ENCODE measurements at regions not wholly inside any gene's neighbourhood (a gene's known extent, or its start where the extent isn't known, plus 50 kb on each side); places are given as distances from the start of the nearest gene placed in this dataset.
"Not testable (repeated sequence)": the region's sequence is repeated elsewhere in the genome, so short reads cannot be mapped to it uniquely, and the experiment has no call there.

DNA sequence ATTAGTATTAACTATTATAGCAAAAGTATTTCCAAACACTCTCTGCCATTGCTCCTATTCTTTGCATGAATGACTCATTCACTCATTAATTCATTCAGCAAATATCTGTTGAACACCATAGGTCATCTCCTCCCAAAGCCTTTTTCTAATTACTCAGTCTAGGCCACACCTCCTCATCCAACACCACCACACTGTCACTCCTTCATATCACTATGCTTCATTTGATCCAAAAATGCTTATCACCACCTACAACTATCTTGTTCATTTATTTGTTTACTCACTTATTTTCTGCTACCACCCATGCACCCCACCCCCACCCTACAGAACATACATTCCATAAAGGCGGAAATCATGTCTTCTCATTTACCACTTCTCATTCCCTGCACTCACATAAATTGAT, 94.4 kb upstream of the TNFSF4 start:
- no peak for DNase-seq

DNA sequence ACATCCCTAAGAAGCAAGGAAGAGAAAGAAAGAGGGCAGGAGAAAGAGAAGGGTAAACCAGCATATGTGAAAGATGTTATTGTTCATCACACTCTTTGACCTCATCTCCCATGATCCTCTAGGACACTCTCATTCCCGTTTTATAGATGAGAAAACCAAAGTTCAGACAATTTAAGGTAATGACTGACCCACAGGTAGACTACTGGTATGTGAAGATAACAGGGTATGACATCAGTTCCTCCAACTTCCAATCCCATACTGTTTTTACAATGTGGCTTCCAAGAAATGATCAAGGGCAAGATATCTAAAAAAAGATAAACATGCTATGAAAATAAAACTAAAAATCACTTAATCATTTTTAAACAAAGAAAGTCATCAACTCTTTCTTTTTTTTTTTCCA, 95.2 kb upstream of the TNFSF4 start:
- no peak for DNase-seq

DNA sequence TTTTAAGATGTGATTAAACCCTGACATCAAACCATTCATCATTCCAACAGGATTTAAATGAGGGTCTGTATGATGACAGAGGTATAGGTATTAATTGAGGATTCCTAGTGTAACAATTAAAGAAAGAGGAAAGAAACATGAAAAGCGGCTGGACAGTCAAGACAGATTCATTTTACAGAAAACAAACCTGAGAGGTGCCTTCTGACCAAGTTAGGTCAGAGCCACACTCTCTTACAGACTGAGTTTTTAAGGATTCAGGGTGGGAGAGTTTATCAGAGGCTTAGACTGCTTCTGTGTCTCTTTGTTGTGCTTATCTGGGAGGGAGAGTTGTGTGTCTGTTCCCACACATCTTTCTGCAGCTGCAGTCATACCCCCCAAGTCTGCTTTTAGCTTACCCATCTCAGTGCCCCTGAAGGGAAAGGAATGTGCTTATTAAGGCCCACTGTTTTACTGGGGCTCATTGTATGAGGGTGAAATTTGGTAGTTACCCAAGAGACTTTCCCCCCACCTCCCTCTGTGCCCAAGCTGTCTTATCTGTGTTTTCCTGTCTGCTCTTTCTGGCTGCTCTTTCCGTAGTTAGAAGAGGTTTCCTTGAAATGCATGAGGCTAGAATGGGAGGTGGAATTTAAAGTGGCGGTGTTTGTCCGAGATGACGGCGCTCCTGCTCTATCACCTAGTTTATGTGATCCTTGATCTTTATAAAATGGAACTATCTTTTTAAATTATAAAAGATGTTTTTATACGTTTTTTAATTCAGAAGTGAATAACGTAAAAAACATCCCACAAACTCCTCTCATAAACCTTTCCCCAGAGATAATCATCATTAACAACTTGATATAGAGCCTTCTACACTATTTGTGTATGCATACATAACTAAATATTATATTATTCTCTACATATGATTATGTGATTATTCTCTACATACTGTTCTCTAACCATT, 96.0 kb upstream of the TNFSF4 start:
- no peak for DNase-seq

DNA sequence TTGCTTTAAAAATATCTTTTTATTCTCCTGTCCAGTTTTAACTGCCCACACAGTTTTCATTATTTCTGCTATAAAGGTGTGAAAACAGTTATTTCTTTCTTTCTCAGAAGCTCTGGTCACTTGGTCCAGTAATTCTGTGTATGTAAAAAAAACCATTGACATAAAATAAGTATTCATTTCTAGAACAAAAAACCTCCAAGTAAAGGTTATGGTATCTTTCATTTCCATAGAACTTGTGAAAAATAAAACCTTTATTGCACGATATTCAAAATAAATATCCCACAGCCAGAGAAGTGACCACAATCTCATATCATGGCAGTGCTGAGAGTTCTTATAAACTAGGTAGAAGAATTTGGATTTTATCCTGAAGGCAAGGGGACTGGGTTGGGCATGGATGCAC, 96.9 kb upstream of the TNFSF4 start:
- DNase-seq: no peak

DNA sequence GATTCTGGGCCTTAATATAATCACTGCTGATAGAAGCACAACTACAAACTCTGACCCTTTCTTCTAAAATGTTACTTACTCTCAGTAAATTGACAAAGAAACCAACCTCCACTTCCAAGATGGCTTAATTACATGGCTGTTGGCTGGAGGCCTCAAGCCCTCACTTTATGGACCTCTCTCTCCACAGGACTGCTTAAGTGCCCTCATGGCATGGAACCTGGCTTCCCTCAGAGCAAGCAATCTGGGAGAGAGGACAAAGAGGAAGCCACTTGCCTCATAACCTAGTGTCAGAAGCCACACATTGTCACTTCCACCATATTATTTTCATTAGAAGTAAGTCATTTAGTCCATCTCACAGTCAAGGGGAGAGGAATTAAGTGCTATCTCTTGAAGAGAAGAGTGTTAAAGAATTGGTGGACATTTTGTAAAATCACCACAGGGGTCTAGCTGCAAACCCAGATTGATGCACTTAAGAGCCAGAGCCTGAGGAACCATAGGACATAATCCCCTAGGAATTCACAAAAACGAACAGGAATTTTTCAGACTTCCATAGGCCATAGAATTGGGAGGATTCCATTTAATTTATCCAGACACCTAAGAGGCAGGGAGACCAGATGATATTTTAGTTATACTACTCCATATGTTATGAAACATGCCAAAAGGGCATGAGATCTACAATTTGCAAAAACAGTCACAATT, 97.5 kb upstream of the TNFSF4 start:
- no peak for DNase-seq

DNA sequence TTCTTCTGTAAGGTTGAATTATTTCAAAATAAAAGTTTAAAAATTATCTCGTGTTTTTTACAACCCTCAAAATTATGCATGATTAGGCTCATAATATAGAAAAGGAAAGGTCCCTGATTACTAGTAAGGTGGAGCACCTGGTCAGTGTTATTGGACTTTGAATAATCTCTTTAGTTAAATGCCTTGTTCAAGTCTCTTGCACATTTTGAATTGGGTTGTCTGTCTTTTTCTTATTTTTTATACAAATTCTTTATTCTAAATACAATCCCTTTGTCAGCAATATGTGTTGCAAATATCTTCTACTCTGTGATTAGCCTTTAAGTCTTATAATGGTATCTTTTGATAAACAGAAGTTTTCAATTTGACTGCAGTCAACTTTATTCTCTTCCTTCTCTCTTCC, 100.7 kb upstream of the TNFSF4 start:
- no peak for DNase-seq

DNA sequence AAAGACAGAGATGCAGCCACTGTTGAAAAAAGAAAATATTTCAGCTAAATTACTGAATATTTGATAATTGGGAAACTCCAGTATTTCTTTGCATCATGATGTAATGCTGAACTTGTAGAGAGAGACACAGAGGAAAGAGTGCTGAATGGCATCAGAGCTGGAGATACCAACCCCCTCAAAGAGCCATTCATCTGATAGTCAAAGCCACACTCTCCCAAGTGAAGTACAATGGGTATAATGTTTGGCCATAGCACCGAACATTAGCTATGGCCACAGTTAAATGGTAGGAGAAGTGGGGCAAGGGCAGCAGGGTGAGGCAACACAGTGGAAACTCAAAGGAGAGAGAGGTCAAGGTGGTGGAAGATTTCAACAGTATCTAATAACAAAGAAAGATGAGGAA, 107.5 kb upstream of the TNFSF4 start:
- DNase-seq: no peak

DNA sequence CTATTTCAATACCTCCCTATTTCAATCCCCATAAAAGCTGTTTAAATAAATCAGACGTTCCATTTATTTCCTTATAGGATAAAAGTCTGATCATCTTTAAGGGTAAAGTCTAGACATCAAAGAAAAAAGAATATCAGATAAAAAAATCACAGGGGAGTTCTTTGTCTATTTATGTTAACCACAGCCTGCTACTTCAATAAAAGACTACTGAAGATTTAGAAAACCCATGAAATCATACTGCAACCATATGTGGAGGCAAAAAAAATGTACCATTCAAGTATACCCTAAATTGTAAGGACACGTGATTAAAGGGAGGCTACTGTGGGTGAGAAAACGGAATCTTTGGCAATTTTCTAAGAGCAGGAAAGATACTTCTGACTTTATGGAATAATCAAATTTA, 108.2 kb upstream of the TNFSF4 start:
- no peak for DNase-seq

DNA sequence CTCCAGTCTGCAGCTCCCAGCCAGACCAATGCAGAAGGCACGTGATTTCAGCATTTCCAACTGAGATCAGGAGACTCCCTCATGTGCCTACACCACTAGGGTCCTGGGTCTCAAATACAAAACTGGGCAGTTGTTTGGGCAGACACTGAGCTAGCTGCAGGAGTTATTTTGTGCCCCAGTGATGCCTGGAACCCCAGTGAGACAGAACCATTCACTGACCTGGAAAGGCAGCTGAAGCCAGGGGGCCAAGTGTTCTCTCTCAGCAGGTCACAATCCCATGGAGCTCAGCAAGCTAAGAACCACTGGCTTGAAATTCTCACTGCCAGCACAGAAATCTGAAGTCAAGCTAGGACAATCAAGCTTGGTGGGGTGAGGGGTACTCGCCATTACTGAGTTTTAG, 111.7 kb upstream of the TNFSF4 start:
- DNase-seq: no peak

DNA sequence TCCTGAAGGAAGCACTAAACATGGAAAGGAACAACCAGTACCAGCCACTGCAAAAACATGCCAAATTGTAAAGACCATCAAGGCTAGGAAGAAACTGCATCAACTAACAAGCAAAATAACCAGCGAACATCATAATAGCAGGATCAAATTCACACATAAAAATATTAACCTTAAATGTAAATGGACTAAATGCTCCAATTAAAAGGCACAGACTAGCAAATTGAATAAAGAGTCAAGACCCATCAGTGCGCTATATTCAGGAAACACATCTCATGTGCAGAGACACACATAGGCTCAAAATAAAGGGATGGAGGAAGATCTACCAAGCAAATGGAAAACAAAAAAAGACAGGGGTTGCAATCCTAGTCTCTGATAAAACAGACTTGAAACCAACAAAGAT, 117.2 kb upstream of the TNFSF4 start:
- not testable (repeated sequence) for DNase-seq

DNA sequence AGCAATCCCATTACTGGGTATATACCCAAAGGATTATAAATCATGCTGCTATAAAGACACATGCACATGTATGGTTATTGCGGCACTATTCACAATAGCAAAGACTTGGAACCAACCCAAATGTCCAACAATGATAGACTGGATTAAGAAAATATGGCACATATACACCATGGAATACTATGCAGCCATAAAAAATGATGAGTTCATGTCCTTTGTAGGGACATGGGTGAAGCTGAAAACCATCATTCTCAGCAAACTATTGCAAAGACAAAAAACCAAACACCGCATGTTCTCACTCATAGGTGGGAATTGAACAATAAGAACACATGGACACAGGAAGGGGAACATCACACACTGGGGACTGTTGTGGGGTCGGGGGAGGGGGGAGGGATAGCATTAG, 120.9 kb upstream of the TNFSF4 start:
- not testable (repeated sequence) for DNase-seq

DNA sequence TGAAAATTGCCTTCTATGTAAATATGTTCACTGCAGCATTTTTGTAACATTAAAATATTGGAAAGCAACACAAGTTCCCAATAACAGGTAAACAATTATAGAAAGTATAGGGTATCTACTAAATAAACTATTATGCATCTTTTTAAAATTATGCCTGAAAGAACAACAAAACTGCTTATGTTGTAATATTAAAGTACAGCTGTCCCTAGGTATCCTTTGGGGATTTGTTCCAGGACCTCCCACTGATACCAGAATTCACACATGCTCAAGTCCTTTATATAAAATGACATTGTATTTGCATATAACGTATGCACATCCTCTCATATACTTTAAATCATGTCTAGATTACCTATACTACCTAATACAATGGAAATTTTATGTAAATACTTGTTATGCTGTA, 121.8 kb upstream of the TNFSF4 start:
- DNase-seq: no peak

DNA sequence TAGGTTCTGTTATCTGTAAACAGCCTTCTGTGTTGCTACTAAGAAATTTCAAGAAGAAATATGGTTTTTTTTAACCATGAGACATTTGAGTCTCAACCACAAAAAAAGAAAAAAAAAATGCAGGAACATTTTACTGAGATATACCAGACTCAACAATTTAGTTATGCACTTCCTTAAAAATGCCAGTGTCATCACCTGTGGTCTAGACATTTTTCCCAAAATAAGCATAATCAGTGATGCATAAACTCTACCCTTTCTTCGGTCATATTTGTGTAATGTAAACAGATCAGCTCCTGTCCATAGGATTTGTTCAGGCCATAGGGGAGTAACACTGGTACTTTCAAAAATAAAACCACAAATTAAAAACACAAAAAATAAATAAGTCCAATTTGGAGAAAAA, 122.6 kb upstream of the TNFSF4 start:
- no peak for DNase-seq

DNA sequence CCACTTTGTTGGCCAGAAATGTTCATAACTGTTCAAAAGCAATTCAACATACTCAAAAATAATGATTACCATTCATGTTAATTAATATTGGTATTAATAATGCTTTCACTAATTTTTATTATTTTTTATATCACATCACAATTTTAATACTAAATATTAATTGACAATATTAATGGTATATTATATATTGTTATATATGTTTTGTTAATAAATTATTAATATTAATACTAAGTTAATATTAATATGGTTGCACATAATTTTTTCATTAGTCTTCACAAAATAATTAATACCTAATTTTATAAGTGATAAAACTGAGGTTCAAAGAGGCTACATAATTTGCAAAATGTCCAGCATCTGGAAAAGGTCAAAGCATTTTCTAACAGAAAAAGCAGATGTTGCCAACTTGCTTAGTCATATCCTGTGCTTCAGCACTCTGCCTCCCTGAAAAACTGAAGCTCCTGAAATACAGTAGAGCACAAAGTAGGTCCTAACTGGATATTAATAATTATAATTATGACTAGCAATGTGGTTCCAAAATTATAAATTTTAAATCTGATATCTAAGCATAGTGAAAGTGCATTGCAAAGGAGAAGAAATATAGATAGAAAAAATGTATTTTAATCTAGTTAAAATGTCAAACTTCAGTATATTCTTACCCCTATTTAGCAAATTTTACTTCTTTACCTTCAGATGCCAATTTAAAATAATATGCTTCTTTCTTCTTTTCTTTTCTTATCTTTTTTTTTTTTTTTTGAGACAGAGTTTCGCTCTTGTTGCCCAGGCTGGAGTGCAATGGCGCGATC, 123.2 kb upstream of the TNFSF4 start:
- DNase-seq: no peak

DNA sequence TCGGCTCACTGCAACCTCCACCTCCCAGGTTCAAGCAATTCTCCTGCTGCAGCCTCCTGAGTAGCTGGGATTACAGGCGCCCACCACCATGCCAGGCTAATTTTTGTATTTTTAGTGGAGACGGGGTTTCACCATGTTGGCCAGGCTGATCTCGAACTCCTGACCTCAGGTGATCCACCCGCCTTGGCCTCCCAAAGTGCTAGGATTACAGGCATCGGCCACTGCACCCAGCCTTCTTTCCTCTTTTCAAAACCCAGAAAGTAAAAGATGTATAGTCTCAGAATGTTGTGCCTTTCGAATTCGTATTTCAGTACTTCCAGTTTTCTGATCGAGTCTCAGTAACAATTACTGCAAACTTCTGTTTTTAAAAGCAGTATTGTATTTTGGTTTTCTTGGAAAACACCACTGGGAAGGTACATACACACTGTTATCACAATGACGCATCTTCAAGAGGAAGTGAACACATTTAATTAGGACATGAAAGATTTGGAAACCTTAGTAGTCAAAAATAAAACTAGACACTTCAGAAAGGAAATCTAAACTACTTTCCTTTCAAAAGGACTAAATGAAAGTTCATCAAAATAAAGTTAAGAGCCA, 123.9 kb upstream of the TNFSF4 start:
- not testable (repeated sequence) for DNase-seq

DNA sequence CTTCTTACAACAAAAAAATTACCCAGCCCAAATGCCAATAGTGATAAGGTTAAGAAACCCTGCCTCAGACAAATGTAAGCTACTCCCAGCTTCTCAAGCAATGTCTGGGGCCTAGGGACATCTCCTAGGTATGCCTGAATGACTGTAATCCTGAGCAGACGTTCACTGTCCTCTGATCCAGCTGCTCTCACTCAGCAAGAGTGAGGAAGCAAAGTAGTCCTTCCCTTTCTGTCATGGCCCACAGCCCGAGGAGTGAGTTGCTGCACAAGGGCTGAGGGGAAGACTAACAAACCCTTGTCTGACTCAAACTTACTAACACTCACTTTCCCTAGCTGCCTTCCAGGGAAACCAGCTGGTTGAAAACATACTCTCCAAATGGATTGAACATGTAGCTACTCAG, 124.9 kb upstream of the TNFSF4 start:
- DNase-seq: no peak

DNA sequence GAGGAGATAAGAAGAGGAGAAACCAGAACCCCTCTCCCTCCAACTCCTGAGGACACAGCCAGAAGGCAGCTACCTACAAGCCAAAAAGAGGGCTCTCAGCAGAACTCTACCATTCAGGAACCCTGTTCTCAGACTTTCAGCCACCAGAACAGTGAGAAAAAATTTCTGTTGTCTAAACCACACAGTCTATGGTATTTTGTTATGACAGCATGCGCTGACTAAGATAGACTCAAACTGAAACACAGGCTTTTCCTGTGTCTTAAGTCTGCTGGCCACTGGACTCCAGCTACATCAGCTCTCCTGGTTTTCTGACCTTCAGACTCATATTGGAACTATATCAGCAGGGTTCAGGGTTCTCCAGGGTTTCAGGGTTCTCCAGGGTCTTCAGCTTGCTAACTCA, 126.5 kb upstream of the TNFSF4 start:
- no peak for DNase-seq

DNA sequence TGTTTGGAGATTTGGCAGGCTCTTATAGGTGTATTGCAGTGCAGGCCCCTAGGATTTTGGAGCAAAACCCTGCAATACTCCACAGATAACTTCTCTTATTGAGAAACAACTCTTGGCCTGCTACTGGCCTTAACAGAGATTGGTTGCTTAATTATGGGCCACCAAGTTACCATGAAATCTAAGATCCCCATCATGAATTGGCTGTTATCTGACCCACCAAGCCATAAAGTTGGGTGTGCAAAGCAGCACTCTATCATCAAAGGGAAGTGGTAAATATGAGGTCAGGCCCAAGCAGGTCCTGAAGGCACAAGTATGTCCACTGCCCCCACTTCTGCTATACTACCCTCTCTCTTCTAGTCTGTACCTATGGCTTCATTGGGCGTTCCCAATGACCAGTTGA, 130.0 kb upstream of the TNFSF4 start:
- DNase-seq: no peak

DNA sequence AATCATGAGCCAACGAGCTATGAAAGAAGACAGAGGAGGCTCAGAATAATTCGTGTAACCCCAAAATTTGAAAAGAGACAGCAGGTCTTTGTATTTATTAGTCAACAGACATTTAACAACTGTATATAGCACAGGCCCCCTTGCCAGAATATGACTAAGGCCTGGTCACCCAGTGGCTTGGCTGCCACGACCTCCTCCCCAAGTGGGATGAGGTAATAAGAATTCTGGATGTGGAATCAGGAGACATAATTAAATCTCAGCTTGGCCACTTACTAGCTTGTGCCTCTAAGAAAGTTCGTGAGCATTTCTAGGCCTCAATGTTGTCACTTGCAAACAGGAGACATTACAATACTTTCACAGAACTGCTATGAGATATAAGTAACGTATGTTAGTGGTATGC, 134.2 kb upstream of the TNFSF4 start:
- DNase-seq: no peak

DNA sequence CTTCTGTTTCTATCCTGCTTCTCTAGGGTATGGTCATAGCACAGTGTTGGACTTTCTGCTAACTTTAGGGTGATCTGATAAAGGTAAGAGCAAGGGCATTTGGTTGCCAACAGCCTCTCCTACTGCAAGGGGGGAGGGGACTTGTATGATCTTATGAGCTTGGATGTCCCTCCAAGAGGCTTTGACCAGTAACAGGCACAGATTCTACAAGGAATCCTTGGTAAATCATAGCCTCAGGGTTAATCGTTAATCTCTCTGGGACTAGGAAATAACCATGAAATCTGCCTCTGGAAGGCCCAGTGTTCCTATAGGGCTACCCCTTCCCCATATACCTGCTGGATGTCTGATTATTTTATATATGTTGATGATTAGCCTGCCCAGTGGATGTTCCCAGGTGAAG, 134.8 kb upstream of the TNFSF4 start:
- DNase-seq: no peak

DNA sequence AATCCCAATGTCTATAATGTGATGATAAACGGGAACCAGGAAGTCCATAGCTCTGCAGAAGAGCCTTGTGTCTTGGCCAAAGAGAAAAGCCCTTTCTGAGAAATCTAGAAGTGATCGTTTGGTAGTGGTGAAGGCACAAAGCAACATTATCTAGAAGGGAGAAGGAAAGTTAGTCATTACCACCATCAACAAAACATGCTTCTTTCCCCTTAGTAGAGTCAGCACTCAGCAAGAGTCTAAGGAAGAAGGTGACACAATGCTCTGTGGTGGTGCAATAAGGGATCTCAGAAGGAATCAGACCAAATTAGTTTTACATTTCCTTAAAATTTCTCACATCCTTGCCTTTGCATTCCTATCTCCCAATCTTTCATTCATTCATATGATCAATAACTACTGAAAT, 134.4 kb upstream of the PRDX6 start:
- DNase-seq: no peak

DNA sequence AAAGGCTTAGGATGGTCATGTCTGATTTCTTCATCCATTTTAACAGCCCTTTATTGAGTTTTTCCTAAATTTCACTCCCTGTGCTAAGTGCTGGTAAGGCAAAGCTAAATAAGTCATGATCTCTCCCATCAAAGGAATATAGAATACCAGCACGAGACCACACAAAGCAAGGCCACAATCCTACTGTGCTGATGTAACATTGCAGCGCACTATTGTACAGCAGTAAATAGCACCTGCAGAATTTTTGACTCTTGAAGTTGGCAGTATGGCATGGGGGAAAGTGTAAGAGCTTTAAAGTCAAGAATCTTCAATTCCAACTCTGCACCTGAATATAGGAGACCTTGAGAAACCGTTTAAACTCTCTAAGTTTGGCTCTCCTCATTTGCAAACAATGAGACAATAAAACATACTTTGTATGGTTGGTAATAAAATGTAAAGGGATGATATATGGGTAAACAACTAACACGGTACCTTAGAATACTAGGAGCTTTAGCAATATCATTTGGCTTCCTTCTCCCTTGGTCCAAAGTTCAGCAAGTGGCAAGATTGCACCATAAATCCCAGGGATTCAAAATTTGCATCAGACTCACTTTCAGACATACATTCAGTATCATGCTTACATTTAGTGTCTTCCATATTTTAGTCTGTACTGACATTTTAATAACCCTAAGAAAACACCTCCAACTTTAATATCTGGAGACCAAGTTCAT, 132.9 kb upstream of the PRDX6 start:
- DNase-seq: no peak
